SHP77 treated with DMSO at 0.1 percent for 48 hours (cell line): ENCODE measurements at regions not wholly inside any gene's neighbourhood (a gene's known extent, or its start where the extent isn't known, plus 50 kb on each side); places are given as distances from the start of the nearest gene placed in this dataset.
A peak's percentile ranks its signal among the peaks of the same experiment; 100 is the strongest.
"Not testable (repeated sequence)": the region's sequence is repeated elsewhere in the genome, so short reads cannot be mapped to it uniquely, and the experiment has no call there.

ENCODE experiments used
- DNase-seq: peaks from one replicate; lab custom pipeline; 2025; lab: John Stamatoyannopoulos, UW

- DNase-seq: no peak
These were observed 244.9 kb upstream of the NEBL start for GRCh38 chr10:21141946-21142492.

GRCh38 chr10:21138769-21139340, 241.7 kb upstream of the NEBL start:
- DNase-seq: peak; percentile 22

DNA sequence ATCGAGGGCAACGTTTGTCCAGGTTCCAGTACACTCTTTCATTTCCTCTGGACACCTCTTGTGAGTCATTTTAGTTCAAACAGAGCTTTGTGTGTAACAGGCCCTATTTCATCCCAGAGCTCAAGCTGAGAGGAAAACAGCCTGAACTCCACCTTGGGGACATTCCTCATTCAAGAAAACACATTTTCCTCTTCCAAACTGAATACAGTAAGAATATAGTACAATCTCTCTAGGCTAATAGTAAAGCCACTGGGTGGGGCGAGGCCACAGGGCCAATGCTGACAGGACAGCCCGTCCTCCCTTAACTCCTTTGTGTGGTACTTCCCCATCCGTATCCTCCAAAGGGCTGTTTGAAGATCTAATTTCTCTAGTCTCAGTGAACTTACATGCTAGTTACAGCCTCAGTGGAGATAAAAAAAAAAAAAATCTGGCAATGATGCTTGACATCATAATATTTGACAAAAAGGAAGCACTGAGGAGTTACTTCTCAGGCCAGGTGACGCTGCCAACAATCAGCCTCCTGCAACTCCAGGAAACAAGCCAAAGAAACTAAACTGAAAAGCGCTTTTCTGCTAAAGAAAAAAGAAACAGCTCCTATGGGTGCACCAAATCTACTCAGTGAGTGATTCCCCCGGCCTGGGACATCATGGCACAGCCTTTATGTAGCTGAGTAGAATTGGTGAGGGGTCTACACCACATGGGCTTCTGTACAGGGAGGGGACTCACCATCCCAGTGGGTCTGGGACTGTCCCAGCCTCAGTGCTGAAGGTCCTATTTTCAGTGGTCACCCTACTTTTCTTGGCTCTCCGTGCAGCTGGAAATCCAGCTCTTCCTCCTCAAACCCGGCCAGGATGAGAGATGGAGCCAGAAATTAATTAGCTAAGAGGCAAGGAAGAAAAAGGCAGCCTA, 238.2 kb upstream of the NEBL start:
- no peak for DNase-seq

- no peak for DNase-seq
These were observed 237.5 kb upstream of the NEBL start for GRCh38 chr10:21134645-21135022.

DNA sequence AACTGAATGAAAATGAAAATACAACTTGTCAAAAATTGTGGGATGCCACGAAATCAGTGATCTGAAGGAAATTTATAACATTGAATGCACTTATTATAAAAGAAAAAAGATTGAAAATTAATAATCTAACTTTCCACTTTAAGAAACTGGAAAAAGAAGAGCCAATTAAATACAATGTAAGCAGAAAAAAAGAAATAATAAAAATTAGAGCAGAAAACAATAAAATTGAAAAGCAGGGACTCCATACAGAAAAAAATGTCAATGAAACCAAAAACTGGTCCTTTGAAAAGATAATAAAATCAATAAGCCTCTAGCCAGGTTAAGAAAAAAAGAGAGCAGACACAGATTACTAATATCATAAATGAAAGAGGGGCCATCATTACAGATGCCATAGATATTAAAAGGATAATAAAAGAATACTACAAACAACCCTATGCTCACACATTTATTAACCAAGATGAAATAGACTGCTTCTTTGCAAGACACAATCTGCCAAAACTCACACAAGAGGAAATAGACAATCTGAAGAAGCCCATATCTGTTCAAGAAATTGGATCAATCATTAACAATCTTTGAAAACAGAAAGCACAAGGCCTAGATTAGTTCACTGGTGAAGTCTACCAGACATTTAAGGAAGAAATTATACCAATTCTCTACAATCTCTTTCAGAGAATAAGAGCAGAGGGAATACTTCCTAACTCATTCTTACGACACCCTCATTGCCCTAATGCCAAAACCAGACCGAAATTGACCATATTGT, 233.8 kb upstream of the NEBL start:
- no peak for DNase-seq

DNA sequence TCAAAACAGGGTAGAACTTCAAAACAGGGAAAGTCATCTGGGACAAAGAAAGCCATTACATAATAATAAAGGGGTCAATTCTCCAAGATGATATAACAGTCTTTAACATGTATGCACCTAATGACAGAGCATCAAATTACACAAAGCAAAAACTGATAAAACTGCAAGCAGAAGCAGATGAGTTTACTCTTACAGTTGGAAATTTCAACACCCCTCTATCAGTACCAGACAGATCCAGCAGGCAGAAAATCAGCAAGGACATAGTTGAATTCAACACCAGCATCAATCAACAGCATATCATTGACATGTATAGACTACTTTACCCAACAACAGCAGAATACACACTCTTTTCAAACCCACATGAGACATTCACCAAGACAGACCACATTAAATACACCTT, 233.0 kb upstream of the NEBL start:
- no peak for DNase-seq

- DNase-seq: no peak
These were observed 228.5 kb upstream of the NEBL start for GRCh38 chr10:21125471-21126228.

DNA sequence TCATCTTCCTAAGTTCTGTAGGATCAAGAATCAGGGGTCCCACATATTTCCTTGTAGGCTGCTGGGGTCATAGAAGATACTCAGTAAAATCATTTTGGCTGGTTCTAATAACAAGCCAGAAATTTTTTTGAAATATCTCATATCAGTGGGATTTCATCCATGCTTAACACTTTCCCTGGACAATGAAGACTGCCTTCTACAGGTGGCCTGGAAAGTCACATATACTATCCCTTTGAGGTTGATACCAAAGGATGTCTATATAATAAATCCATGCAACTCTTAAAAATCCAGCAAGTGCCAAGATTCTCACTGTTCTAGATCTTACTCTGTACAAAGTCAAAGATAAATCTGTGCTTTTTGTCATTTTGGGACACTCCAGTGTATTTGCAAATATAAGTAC, 225.8 kb upstream of the NEBL start:
- no peak for DNase-seq

DNA sequence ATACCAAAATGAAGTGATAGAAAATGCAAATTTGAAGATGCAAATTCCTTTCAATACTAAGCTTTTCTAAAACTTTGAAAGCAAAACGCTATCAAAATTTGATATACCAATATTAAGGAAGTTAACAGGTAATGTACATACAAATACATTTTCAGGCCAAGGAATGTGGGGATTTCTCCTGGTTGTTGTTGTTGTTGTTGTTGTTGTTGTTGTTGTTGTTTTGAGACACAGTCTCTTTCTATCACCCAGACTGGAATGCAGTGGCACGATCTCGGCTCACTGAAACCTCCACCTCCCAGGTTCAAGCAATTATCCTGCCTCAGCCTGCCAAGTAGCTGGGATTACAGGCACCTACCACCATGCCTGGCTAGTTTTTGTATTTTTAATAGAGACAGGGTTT, 224.7 kb upstream of the NEBL start:
- not testable (repeated sequence) for DNase-seq

DNA sequence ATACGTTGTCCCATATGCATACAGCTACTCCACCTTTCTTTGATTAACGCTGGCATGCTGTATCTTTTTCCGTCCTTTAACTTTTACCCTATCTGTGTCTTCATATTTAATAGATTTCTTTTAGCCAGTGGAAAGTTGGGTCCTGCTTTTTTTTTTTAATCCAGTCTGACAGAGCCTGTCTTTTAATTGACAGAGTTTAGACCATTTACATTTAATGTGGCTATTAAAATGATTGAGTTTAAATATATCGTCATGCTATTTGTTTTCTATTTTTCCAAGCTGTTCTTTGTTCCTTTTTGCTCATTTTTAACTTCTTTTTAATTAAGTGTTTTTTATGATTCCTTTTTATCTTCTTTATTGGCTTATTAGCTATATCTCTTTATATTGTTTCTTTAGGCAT, 217.6 kb upstream of the NEBL start:
- DNase-seq: no peak

DNA sequence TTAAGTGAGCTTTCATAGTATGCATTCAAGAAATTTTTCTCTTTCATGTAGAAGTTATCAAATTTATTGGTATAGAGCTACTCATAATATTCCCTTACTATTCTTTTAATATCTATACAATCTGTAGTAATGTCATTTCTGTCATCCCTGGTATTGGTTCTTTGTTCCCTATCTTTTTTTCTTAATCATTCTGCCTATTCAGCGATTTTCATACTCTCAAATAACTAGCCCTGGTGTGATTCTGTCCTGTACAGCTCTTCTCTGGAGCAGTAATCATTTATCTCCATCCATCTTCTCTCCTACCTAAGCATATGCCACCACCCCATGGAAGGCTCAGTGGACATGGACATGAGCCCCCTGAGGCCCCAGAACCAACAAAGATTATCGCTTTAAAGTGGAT, 213.2 kb upstream of the NEBL start:
- DNase-seq: no peak

DNA sequence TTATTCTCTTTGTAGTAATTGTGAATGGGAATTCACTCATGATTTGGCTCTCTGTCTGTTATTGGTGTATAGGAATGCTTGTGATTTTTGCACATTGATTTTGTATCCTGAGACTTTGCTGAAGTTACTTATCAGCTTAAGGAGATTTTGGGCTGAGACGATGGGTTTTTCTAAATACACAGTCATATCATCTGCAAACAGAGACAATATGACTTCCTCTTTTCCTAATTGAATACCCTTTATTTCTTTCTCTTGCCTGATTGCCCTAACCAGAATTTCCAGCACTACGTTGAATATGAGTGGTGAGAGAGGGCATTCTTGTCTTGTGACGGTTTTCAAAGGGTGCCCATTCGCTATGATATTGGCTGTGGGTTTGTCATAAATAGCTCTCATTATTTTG, 209.8 kb upstream of the NEBL start:
- DNase-seq: not testable (repeated sequence)

DNA sequence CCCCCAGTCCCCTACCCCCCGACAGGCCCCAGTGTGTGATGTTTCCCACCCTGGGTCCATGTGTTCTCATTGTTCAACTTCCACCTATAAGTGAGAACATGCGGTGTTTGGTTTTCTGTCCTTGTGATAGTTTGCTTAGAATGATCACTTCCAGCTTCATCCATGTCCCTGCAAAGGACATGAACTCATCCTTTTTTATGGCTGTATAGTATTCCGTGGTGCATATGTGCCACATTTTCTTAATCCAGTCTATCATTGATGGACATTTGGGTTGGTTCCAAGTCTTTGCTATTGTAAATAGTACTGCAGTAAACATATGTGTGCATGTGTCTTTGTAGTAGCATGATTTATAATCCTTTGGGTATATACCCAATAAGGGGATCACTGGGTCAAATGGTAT, 208.2 kb upstream of the NEBL start:
- not testable (repeated sequence) for DNase-seq

DNA sequence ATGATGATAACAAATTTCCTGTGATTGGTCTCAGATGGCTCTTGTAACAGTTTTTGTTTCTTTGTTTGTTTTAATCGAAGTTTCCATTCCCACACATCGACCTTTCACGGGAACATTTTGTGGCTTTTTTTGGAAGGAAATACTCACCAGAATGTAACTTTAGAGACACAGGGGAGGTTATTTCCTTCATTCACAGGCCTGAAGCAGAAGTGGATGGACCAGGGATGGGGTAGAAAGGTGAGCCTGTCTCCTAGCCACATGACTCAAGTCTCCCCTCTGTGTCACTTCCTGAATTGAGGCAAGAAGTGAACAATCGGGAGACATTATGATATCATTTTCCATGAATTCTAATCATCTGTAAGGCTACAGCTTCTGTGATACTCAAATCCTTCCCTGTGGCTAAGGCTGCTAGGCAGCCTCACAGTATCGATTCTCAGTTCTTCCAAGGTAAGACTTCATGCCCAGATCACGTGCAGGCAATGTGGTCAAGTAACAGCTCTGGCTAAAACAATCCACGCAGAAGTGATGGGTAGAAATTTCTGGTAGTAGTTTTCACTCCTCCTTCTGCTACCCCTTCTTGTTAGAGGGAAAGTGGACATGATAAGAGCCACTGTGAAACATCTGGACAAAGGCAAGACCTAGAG, 203.9 kb upstream of the NEBL start:
- no peak for DNase-seq

DNA sequence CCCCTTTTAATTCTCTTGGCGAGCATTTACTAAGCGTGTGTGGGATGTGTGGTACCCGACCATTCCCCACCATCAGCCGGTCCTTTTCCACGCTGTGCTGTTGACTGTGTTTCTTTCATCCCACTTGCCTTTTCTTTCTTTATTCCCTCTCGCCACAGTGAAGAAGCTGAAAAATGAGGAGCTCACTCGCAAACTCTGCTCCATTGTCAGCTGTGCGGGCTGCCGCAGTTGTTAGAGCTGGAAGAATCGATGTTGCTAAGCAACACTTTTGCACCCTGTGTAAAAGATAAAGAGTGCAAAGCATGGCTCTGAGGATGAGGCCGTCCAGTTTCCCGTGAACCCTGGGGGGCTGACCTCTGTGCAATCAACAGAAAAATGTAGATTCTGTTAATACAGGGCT, 203.1 kb upstream of the NEBL start:
- no peak for DNase-seq

DNA sequence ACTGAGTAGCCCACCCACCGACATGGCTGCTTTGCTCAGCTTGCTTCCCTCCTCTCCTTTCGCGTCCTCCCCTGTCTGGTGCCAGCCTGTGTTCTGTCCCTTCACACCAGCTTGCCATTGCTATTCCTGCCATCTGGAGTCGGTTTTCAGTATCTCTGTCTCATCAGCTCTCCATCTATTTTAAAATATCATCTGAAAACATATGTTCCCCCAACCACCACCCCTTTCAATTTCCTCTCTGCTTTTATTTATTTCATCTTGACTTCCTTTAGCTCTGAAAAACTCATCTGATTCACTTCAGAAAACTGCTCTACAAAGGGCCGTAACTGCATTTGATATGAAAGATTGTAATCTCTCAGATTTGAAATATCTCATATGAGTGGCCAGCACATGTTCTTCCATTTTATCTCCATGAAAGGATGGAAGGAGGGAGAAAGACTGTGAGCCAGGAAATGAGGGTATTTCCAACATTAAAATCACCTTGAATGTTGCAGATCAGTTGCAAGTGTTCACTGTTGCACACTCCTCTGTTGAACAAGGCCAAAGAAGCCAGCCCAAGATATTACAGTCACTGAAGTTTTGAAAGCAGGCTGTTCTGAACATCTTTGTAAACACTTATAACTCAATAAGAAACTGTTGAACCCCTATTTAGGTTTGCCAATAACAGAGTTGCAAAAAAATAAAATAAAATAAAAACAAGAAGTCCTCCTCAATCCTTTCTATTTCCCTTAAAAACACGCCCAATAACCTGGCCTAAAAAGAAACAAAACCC, 202.4 kb upstream of the NEBL start:
- no peak for DNase-seq

DNA sequence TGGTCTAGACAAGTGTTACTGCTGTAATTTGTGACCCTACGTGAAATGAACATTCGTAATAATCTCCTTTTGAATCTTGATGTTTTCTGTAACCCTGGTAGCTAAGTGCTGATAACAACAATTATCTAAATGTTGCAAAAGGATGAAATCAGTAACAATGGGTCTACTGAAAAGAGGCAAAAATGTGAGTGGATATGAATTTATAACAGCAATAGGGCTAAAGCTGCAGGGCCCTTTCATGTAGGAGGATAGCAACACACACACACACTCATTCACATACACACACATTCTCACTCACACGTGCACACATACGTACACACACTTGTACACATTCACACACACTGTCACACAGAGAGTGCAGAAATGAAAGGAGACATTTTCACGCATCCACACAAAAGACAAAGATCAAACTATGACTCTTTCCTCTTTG, 200.8 kb upstream of the NEBL start:
- DNase-seq: no peak

- no peak for DNase-seq
These were observed 198.5 kb upstream of the NEBL start for GRCh38 chr10:21095494-21096055.

GRCh38 chr10:21095073-21095472, 198.0 kb upstream of the NEBL start:
- DNase-seq: no peak
